ENCODE measurements at regions not wholly inside any gene's neighbourhood (a gene's known extent, or its start where the extent isn't known, plus 50 kb on each side); places are given as distances from the start of the nearest gene placed in this dataset.
"Not testable (repeated sequence)": the region's sequence is repeated elsewhere in the genome, so short reads cannot be mapped to it uniquely, and the experiment has no call there.

- H3K36me3 Mint-ChIP-seq (ENCODE audit: low read depth): no peaks in the 10 kb centered on the region
- peak overlapping the region; percentile 0; the same call in 1 of the 2 replicates for H3K4me3 Mint-ChIP-seq
- TF ChIP-seq CTCF (IDR thresholded peaks at IDR 0.05): no peak
- no peaks in the 10 kb centered on the region for H3K9me3 Mint-ChIP-seq
- peaks cover 13% of the 10 kb centered on the region for H3K4me1 Mint-ChIP-seq (ENCODE audit: low read depth)
- H3K27ac Mint-ChIP-seq: no peak overlapping the region
- H3K27me3 Mint-ChIP-seq (ENCODE audit: insufficient read depth): peaks cover 11% of the 10 kb centered on the region
- DNase-seq: peak; percentile 8
Observed at GRCh38 chr7:29723599-29723998, 82.7 kb upstream of the WIPF3 start.

- not testable (repeated sequence) for H3K27ac Mint-ChIP-seq; H3K36me3 Mint-ChIP-seq (ENCODE audit: low read depth); DNase-seq
Observed at GRCh38 chr7:29729534-29730165, 76.7 kb upstream of the WIPF3 start.

GRCh38 chr7:29734246-29734731, 72.0 kb upstream of the WIPF3 start:
- Mint-ChIP-seq H3K4me3 (no peak overlapping the region), H3K4me1 (ENCODE audit: low read depth) (no peaks in the 10 kb centered on the region), H3K9me3 (no peaks in the 10 kb centered on the region), H3K27me3 (ENCODE audit: insufficient read depth) (peaks cover 3% of the 10 kb centered on the region; the same call in 1 of the 2 replicates), H3K27ac (no peak overlapping the region), H3K36me3 (ENCODE audit: low read depth) (no peaks in the 10 kb centered on the region)
- no peak for DNase-seq
- TF ChIP-seq CTCF (IDR thresholded peaks at IDR 0.05): no peak

More at GRCh38 chr7:29729534-29730165, 76.7 kb upstream of the WIPF3 start:
- not testable (repeated sequence) for H3K9me3 Mint-ChIP-seq; H3K4me3 Mint-ChIP-seq; H3K4me1 Mint-ChIP-seq (ENCODE audit: low read depth)
- peaks cover 16% of the 10 kb centered on the region for H3K27me3 Mint-ChIP-seq (ENCODE audit: insufficient read depth)

GRCh38 chr7:29747645-29748245, 58.6 kb upstream of the WIPF3 start:
- peaks cover 15% of the 10 kb centered on the region for H3K4me1 Mint-ChIP-seq (ENCODE audit: low read depth)
- not testable (repeated sequence) for H3K36me3 Mint-ChIP-seq (ENCODE audit: low read depth); H3K4me3 Mint-ChIP-seq; H3K9me3 Mint-ChIP-seq; DNase-seq; H3K27ac Mint-ChIP-seq
- peaks cover 20% of the 10 kb centered on the region for H3K27me3 Mint-ChIP-seq (ENCODE audit: insufficient read depth)

- Mint-ChIP-seq H3K27me3 (ENCODE audit: insufficient read depth) (peaks cover 19% of the 10 kb centered on the region), H3K9me3 (no peaks in the 10 kb centered on the region), H3K27ac (no peak overlapping the region), H3K36me3 (ENCODE audit: low read depth) (no peaks in the 10 kb centered on the region), H3K4me3 (no peak overlapping the region), H3K4me1 (ENCODE audit: low read depth) (peaks cover 15% of the 10 kb centered on the region)
- DNase-seq: peak; percentile 40
- TF ChIP-seq CTCF (IDR thresholded peaks at IDR 0.05): peak; percentile 74
Observed at GRCh38 chr7:29748286-29749099, 57.8 kb upstream of the WIPF3 start.

- H3K4me3 Mint-ChIP-seq: no peak overlapping the region
- peaks cover 15% of the 10 kb centered on the region for H3K4me1 Mint-ChIP-seq (ENCODE audit: low read depth)
- no peaks in the 10 kb centered on the region for H3K36me3 Mint-ChIP-seq (ENCODE audit: low read depth)
- peak; percentile 1 for DNase-seq
- H3K27ac Mint-ChIP-seq: no peak overlapping the region
- TF ChIP-seq CTCF (IDR thresholded peaks at IDR 0.05): no peak
- no peaks in the 10 kb centered on the region for H3K9me3 Mint-ChIP-seq
- peaks cover 26% of the 10 kb centered on the region for H3K27me3 Mint-ChIP-seq (ENCODE audit: insufficient read depth)
Observed at GRCh38 chr7:29749701-29750321, 56.5 kb upstream of the WIPF3 start.

GRCh38 chr7:29750373-29750940, 55.9 kb upstream of the WIPF3 start:
- not testable (repeated sequence) for H3K9me3 Mint-ChIP-seq; H3K27ac Mint-ChIP-seq; DNase-seq; H3K4me3 Mint-ChIP-seq; H3K36me3 Mint-ChIP-seq (ENCODE audit: low read depth)
- peaks cover 15% of the 10 kb centered on the region for H3K4me1 Mint-ChIP-seq (ENCODE audit: low read depth)
- peaks cover 26% of the 10 kb centered on the region for H3K27me3 Mint-ChIP-seq (ENCODE audit: insufficient read depth)

GRCh38 chr7:29751012-29751411, 55.3 kb upstream of the WIPF3 start:
- DNase-seq; H3K36me3 Mint-ChIP-seq (ENCODE audit: low read depth); H3K27ac Mint-ChIP-seq; H3K9me3 Mint-ChIP-seq; H3K4me3 Mint-ChIP-seq: not testable (repeated sequence)
- peaks cover 15% of the 10 kb centered on the region for H3K4me1 Mint-ChIP-seq (ENCODE audit: low read depth)
- H3K27me3 Mint-ChIP-seq (ENCODE audit: insufficient read depth): peaks cover 24% of the 10 kb centered on the region

Data from HFFc6 (cell line).